NB4 (cell line): ENCODE measurements at regions not wholly inside any gene's neighbourhood (a gene's known extent, or its start where the extent isn't known, plus 50 kb on each side); places are given as distances from the start of the nearest gene placed in this dataset.

ENCODE experiments used
- DNase-seq: peaks from one replicate; pipeline ENCODE4 v3.0.0; 2010; ENCODE audit warnings: low read depth
- H3K4me3 ChIP-seq: one replicate; pipeline ENCODE4 v1.5.1; 2011; ENCODE audit warnings: mild to moderate bottlenecking, low read depth, low read length, moderate library complexity
- MYC ChIP-seq: IDR thresholded peaks from 2 replicates; pipeline ENCODE4 v1.6.1; 2011; ENCODE audit warnings: low read depth, low read length
- POLR2A ChIP-seq: IDR thresholded peaks from 2 replicates; pipeline ENCODE4 v1.6.1; 2011; ENCODE audit warnings: mild to moderate bottlenecking; ENCODE audit not compliant: insufficient read length; ENCODE audit errors: extremely low read depth
- TF ChIP-seq, protein P1 (sequence below): IDR thresholded peaks from one replicate; pipeline ENCODE4 v1.5.1; 2012; ENCODE audit warnings: low read depth, low read length
- TF ChIP-seq, protein P2 (sequence below): IDR thresholded peaks from 2 replicates; pipeline ENCODE4 v1.6.1; 2011; ENCODE audit warnings: low read depth, low read length

DNA sequence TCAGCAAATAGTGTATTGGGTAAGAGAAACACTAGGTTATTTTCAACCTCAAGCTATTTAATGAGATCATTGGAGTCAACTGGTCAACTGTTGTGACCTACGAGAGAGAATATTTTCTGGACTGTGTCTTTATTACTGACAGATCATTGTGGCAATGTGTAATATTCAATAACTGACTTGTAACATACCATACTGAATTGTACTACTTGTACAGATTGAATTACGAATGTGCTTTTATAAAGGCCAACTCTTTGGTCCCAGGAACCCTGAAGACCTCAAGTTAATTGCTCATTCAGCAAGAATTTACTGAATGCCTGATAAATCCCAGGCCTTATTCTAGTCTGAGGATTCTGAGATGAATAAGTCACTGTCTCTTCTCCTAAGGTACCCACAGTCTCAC, 56.1 kb upstream of the CAMK1G start:
- H3K4me3 ChIP-seq = no peak overlapping the region
- DNase-seq = no peak
- TF ChIP-seq, protein P1, sequence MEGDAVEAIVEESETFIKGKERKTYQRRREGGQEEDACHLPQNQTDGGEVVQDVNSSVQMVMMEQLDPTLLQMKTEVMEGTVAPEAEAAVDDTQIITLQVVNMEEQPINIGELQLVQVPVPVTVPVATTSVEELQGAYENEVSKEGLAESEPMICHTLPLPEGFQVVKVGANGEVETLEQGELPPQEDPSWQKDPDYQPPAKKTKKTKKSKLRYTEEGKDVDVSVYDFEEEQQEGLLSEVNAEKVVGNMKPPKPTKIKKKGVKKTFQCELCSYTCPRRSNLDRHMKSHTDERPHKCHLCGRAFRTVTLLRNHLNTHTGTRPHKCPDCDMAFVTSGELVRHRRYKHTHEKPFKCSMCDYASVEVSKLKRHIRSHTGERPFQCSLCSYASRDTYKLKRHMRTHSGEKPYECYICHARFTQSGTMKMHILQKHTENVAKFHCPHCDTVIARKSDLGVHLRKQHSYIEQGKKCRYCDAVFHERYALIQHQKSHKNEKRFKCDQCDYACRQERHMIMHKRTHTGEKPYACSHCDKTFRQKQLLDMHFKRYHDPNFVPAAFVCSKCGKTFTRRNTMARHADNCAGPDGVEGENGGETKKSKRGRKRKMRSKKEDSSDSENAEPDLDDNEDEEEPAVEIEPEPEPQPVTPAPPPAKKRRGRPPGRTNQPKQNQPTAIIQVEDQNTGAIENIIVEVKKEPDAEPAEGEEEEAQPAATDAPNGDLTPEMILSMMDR = no peak
- TF ChIP-seq, protein P2, sequence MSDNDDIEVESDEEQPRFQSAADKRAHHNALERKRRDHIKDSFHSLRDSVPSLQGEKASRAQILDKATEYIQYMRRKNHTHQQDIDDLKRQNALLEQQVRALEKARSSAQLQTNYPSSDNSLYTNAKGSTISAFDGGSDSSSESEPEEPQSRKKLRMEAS = no peak
- no peak for TF ChIP-seq MYC
- no peak for TF ChIP-seq POLR2A

DNA sequence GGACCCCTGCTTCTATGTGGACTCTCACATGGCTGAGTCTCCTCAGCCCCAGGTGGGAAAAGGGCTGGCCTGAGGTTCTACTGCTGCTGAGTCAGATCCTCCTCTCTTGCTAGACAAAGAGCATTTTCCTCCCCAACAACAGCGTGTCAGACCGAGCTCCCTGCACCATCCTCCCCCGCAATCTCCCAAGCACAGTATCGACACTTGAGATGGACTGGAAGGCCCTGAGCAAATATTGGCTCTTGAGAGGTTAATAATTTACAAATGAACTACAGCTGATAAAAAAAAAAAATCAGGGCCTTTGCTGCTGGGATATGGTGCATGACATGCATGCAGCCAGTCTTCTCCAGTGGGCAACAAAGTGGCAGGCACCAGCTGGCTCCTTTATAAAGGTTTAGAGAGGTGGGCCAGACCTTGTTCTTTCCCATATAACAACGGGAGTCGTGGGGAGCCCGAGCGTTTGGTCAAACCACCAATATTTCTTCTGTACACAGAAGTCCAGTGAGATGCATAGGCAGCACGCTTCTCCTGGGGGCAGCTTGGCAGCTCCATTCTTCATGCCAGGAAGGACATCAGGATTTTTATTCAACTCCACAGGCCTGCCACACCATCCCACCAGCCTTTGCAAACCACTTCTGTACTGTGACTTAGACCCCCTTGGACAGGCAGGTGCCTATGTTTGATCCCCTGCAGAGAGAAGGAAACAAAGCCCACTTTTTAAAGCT, 55.4 kb upstream of the CAMK1G start:
- H3K4me3 ChIP-seq = no peak overlapping the region
- TF ChIP-seq, protein P2 = no peak
- TF ChIP-seq, protein P1 = no peak
- TF ChIP-seq POLR2A (no peak), MYC (no peak)
- no peak for DNase-seq

DNA sequence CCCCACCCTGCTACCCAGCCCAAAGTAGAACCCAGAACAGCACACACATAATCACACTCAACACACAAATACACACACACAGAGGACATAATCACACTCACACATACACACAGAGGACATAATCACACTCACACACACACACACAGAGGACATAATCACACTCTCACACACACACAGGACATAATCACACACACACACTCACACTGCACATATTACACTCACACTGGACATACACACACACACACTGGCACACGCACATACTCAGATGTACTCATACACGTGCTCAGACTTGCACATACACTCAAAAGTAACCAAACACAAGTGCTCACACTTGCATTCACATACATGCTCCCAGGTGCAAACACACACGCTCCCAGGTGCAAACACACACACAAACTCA, 54.3 kb upstream of the CAMK1G start:
- H3K4me3 ChIP-seq = no peak overlapping the region
- no peak for TF ChIP-seq MYC
- TF ChIP-seq, protein P2 = no peak
- TF ChIP-seq, protein P1 = no peak
- TF ChIP-seq POLR2A = no peak
- DNase-seq = no peak

DNA sequence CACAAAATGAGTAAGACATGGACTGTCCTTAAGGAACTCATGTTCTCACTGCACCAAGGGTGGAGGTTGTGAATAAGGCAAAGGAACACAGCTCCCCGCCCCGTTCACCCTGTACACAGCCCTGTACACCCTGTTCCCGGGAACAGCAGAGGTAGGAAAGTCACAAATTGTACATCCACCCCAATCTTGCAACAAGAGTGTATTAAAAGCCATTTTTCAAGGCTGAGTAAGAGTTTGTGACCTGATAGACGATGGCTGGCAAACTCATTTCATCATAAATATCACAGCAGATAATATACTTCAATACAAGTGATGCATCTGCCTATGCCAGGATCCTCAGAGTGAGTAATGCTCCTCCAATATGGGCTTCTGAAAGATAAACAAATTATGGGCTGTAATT, 52.5 kb upstream of the CAMK1G start:
- DNase-seq = no peak
- H3K4me3 ChIP-seq = no peak overlapping the region

DNA sequence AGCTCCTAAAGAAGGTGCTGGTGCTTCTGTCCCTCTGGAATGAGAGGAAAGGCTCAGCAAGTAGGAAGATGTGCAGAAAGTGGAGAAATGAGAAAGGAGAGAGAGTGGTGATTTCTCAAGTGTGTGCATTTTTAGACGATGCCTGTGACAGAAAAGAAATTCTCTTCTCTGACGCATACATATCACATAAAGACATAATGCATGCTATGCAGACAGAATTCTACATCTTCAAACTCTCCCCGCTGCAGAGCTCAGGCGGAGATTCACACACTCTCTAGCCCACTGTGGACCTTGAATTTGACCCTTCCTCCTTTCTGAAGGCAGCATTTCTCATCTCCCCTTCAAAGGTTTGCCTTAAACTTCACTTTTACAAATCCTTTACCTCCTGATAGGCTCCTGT, 52.0 kb upstream of the CAMK1G start:
- TF ChIP-seq POLR2A = no peak
- TF ChIP-seq, protein P2 = no peak

More for the DNA sequence above, 52.5 kb upstream of the CAMK1G start:
- TF ChIP-seq POLR2A = no peak
- TF ChIP-seq MYC = no peak
- TF ChIP-seq, protein P2 = no peak
- TF ChIP-seq, protein P1 = no peak

More for the DNA sequence above, 52.0 kb upstream of the CAMK1G start:
- H3K4me3 ChIP-seq = no peak overlapping the region
- no peak for DNase-seq
